Epidermal melanocyte (primary cell): ENCODE measurements at regions not wholly inside any gene's neighbourhood (a gene's known extent, or its start where the extent isn't known, plus 50 kb on each side); places are given as distances from the start of the nearest gene placed in this dataset.

Source experiments
- DNase-seq: peaks from one replicate; pipeline ENCODE4 v3.0.0; 2011; ENCODE audit warnings: low spot score; ENCODE audit not compliant: insufficient read length

GRCh38 chr15:62792986-62793751 is 249.4 kb upstream of the TPM1 start:
- no peak for DNase-seq

- no peak for DNase-seq
These were observed 248.8 kb upstream of the TPM1 start for GRCh38 chr15:62793752-62794144.

- DNase-seq: no peak
These were observed 247.4 kb upstream of the TPM1 start for GRCh38 chr15:62795171-62795570.

- no peak for DNase-seq
These were observed 246.5 kb upstream of the TPM1 start for GRCh38 chr15:62795700-62796695.

GRCh38 chr15:62797171-62797570 is 245.4 kb upstream of the TPM1 start:
- no peak for DNase-seq

- no peak for DNase-seq
These were observed 244.0 kb upstream of the TPM1 start for GRCh38 chr15:62798536-62798935.

GRCh38 chr15:62799037-62799436 is 243.5 kb upstream of the TPM1 start:
- DNase-seq: no peak

GRCh38 chr15:62799919-62800318 is 242.6 kb upstream of the TPM1 start:
- DNase-seq: no peak

- no peak for DNase-seq
These were observed 239.9 kb upstream of the TPM1 start for GRCh38 chr15:62802612-62803011.

- no peak for DNase-seq
These were observed 238.6 kb upstream of the TPM1 start for GRCh38 chr15:62803856-62804400.

- DNase-seq: no peak
These were observed 237.0 kb upstream of the TPM1 start for GRCh38 chr15:62805502-62805901.

GRCh38 chr15:62807539-62808130 is 234.9 kb upstream of the TPM1 start:
- no peak for DNase-seq

- DNase-seq: no peak
These were observed 233.2 kb upstream of the TPM1 start for GRCh38 chr15:62809115-62809967.

- no peak for DNase-seq
These were observed 232.6 kb upstream of the TPM1 start for GRCh38 chr15:62809968-62810260.

- DNase-seq: no peak
These were observed 230.1 kb upstream of the TPM1 start for GRCh38 chr15:62812515-62812835.

- DNase-seq: no peak
These were observed 226.0 kb upstream of the TPM1 start for GRCh38 chr15:62816342-62817069.

- DNase-seq: no peak
These were observed 223.9 kb upstream of the TPM1 start for GRCh38 chr15:62818691-62819090.

- no peak for DNase-seq
These were observed 221.0 kb upstream of the TPM1 start for GRCh38 chr15:62821384-62822131.

GRCh38 chr15:62822228-62822627 is 220.3 kb upstream of the TPM1 start:
- no peak for DNase-seq

- DNase-seq: no peak
These were observed 219.0 kb upstream of the TPM1 start for GRCh38 chr15:62823561-62823960.
